NCI-H2107 treated with DMSO at 0.1 percent for 48 hours (cell line): ENCODE measurements at regions not wholly inside any gene's neighbourhood (a gene's known extent, or its start where the extent isn't known, plus 50 kb on each side); places are given as distances from the start of the nearest gene placed in this dataset.
"Not testable (repeated sequence)": the region's sequence is repeated elsewhere in the genome, so short reads cannot be mapped to it uniquely, and the experiment has no call there.

Source experiments
- DNase-seq: peaks from one replicate; lab custom pipeline; 2025; ENCODE audit not compliant: unreplicated experiment; lab: John Stamatoyannopoulos, UW

DNA sequence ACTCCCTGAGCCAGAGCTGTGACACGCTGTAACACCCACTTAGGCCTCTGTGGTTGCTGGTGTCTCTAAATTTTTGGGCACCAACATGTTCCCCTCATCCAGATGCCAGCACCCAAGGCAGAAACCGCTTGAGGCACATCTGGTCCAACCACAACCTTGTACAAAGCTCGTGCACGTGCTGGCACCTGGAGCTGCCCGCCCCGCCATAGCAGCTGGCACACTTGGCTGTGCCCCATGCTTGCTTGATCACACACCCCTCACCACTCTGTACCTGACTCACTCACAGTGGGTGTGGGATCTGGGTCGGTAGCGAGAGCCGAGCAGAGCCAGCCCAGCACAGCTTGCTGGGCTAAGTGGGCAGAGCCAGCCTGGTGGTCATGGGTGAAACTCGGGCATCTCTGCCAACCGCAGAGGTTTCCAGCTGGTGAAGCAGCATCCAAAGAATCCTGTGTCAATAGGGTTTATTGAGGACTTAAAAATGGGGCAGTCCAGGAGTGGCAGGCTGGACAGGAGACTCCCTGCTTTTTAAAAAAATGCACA lies 1210.4 kb downstream of the TYW1 start:
- no peak for DNase-seq

DNA sequence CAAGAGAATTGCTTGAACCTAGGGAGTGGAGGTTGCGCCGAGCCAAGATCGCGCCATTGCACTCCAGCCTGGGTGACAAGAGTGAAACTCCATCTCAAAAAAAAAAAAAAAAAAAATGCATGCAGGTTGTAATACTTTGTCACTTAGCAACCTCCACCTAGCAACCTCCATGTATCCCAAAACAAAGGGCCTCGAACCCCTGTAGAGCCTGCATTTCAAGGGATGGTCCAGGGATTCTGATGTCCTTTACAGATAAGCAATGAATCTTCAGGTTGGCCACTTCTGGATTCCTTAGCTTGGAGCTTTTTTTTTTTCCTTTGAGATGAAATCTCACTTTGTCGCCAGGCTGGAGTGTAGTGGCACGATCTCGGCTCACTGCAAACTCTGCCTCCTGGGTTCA lies 1211.0 kb downstream of the TYW1 start:
- no peak for DNase-seq

DNA sequence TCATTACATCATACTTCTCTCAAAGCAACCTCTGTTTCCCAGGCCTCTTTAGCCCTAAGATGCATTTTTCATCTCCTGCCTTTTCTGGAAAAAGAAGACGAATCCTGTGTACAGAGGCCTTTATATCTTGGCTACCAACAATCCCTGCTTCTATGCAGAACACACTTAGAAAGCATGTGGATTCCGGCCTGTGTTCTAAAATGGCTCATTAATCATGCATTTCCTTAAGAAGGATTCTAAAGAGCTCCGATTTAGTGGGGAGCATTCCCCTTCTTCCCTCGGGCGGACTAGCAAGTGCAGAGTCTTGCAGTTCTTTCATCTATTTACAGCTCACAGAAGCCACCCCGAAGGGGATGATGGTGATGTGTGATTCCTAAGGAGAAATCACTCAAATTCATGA lies 1212.9 kb downstream of the TYW1 start:
- no peak for DNase-seq

DNA sequence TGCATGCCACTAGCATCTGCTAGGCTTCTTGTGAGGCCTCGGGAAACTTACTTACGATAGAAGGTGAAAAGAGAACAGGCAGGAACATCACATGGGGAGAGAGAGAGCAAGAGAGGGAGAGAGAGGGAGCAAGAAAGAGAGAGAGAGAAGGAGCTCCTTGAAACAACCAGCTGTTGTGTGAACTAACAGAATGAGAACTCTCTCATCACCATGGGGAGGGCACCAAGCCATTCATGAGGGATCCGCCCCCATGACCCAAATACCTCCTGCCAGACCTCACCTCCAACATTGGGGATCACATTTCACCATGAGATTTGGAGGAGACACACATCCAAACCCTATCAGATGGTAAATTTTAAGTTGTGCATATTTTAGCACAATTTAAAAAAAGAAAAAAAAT lies 1217.2 kb downstream of the TYW1 start:
- DNase-seq: no peak

DNA sequence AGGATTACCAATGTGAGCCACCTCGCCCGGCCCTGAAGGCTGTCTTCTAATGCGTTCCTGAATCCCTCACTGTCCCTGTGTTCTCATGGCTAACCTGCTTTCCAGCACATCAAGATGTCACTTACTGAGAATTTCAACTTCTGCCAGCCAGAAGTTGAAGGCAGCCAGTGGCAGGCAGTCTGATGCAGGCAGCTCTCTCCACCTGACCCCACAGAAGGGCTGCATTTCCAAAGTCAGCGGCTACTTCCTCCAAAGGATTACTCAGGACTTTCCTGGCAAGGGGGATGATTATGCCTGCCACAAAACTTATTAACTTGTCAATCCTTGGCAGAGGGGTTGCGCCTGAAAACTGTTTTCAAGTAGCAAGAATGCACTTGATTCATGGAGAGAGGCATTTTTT lies 1219.4 kb downstream of the TYW1 start:
- no peak for DNase-seq

DNA sequence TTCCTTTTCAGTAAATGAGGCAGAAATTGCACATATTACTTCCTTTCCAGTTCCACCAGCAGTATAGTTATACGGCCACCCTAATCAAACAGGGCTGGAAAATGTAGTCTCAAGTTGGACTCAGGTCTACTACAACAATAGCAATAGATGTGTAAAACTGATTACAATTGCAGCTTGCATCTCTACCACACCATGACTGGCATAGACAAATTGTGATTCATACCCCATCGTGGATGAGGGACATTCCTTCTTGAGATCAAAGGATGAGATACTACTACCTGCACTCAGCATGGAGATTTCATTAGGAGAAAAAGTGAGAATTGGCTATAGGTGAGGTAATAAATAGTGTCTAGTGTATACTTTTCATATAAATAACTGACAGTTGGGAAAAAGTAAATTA lies 1220.8 kb downstream of the TYW1 start:
- no peak for DNase-seq

DNA sequence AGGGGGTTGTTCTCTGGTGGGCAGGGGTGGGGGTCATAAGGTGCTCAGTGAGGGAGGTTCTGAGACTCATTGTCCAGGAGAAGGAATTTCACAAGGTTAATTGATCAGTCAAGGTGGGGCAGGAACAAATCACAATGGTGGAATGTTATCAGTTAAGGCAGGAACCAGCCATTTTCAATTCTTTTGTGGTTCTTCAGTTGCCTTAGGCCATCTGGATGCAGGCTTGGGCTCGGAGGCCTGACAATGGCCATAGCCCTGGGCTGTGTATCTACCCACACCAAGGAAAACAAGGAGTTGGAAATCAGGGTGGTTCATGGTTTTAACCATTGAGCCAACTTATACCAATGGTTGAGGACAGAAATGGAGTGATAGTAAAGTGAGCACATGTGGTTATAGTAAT lies 1221.8 kb downstream of the TYW1 start:
- DNase-seq: no peak

DNA sequence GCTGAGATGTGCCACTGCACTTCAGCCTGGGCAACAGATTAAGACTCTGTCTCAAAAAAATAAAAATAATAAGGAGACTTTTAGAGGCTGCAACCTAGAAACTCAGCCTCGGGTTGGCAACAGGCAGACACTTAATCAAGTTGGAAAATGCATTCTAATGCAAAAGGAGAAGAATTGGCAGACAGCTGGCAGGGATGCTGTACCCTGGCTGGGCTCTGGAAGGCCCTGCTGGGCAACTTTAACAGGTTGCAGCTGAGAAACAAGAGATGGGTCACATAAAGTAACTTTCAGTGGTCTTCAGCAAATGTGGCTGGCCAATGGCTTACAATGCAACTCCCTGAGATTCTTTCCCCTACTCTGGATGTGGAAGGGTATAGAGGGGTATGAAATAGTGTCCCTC lies 1225.7 kb downstream of the TYW1 start:
- DNase-seq: no peak

DNA sequence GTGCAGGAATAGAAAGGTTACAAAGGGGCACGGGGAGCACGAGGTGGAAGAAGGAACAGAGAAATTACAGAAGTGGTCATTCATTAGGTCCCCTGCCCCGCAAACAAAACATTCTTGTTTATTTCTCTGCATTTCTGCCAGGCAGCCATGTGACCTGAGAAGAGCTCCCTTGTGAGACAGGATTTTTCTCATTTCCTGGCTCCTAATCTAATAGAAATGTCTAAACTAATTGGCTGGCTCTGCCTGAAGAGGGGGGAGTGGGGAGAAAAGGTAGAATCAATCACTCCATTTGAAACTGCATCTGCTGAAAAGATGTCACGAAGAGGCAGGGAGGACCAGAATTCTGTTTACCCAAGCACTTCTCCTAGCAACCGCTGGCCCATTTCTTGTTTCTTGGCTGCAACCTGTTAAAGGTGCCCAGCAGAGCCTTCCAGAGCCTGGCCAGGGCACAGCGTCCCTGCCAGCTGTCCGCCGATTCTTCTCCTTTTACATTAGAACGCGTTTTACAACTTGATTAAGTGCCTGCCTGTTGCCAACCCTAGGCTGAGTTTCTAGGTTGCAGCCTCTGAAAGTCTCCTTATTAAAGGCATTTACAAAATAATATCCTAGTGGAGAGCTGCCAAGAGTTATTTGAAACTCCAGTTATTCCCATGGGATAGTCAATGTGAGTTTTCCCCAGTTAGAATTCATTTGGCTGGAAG lies 1227.6 kb downstream of the TYW1 start:
- DNase-seq: peak; percentile 88

DNA sequence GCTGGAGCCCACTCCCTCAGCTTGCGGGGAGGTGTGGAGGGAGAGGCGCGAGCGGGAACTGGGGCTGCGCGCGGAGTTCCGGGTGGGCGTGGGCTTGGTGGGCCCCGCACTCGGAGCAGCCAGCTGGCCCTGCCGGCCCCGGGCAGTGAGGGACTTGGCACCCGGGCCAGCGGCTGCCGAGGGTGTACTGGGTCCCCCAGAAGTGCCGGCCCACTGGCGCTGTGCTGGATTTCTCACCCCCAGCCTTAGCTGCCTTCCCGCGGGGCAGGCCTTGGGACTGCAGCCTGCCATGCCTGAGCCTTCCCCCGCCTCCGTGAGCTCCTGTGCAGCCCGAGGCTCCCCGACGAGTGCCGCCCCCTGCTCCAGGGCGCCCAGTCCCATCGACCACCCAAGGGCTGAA lies 1234.4 kb downstream of the TYW1 start:
- not testable (repeated sequence) for DNase-seq

DNA sequence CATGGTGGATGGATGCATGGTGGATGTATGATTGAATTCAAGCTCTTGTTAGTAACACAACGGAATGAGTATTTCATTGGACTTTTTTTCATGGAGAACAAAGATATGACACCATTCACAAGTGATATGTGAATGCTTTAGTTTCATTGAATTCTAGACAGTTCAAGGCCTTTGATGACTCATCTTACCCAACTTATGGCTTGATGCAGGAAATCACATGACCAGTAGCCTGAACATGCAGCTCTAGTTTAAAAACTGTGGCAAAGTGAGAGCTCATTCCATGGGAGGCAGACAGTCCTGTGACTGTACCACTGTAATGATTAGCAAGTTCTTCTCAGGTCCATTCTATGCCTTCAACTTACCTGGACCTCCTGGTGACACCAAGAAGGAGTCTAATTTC lies 1239.3 kb downstream of the TYW1 start:
- no peak for DNase-seq

DNA sequence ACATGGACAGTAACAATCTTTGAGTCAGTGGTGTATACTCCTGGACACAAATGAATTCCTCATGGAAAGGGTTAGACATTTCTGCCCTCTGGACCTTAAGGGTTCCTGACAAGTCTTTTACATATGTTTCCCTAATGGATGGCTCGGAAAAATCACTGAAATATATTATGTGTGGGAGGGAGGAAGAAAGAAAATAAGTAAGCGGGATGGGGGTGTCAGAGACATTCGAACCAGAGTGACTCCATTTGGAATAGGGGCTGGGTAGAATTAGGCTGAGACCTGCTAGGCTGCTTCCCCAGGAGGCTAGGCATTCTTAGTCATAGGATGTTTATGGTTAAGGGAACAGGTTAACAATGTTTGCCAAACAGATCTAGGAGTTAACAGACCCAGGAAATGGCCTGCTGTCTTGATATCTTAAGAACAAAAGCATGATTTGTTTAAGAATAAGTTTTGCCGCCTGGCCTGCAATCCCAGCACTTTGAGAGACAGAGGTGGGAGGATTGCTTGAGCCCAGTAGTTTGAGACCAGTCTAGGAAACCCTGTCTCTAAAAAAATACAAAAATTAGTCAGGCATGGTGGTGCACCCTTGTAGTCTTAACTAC lies 1241.7 kb downstream of the TYW1 start:
- DNase-seq: no peak

DNA sequence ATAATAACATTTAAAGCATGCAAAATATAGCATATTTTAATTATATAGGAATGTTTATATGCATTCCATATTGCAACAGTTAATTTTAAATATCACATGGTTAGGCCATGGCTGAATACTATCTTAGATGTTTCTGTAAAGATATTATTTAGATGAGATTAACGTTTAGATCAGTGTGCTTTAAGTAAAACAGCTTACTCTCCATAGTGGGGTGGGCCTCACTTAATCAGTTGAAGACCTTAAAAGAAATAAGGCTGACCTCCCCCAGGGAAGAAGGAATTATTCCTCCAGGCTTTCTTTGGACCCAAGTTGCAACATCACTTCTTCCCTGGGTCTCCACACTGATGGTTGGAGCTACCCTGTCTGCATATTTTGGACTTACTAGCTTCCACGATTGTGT lies 1246.5 kb downstream of the TYW1 start:
- DNase-seq: no peak

DNA sequence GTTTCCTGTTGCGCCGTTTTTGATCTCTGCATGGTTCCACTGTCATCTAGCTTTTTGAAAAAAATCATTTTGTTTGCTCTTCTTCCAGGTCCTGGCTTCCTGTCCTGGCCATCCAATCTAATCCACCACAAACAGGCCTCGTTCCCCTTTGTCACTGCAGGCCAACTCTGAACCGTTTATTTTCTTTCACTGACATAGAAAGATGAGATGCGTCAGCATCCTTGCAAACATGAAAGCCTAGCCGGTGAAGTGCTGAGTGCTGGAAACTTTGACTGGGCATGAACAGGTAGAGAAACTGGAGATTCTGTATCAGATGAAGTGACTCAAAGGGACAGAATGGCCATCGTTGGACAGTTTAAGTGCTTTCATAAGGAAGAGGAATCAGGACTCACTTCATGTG lies 1247.8 kb downstream of the TYW1 start:
- DNase-seq: no peak

DNA sequence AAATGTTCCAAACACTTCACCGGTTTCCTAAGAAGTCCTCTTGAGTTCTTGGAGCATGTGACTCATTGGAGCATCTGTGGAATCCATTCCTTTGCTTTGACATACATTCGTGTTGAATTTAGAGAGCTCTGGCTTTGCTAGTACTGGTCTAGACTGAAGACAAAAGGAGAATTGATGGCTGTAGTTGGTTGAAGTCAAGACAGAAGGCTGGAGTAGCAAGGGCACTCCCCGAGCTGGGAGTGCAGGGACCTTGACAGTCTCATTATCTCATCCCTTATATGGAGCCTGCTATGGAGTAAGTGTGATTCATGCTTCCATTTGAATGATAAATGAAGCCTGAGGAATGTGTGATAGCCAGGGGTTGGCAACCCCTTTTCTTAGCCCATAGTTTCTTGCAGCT lies 1249.1 kb downstream of the TYW1 start:
- no peak for DNase-seq

DNA sequence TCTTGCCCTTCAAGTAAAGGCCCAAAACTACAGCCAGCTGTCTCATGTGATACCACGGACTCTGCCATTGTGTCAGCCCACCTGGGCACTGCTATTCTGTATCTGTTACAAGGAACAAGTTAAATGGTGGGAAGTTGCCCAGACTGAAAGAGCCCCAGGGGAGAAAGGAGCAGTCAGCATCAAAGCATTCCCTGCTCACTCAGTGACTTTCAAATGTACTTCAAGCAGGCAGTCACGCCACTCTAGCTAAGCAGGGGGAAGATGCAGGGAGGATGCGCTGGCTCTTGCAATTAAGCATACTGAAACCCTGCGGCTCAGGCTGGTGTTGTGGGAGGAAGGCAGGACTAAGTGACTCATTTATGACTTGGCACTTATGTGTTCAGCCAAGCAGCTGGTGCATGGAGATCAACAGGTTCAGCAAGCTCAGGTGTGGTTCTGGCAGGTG lies 1249.6 kb downstream of the TYW1 start:
- peak; percentile 78 for DNase-seq

DNA sequence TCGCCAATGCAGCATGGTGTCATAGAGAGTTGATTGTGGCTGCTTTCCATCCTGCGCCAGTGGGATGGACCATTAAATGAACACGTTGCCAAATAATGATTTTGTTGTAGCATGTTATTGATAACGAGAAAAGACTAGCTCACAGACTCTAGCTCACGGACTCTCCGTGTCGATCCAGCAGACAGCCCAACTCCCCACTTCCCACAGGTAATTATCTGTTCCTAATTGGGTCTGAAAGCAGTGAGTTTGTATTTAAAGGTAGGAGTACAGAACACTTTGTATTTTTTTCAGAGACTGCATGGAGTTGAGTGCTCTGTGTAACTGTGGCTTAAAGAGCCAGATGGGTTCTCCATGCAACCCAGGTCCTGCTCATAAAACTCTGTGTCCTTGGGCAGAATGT lies 1250.5 kb downstream of the TYW1 start:
- no peak for DNase-seq

DNA sequence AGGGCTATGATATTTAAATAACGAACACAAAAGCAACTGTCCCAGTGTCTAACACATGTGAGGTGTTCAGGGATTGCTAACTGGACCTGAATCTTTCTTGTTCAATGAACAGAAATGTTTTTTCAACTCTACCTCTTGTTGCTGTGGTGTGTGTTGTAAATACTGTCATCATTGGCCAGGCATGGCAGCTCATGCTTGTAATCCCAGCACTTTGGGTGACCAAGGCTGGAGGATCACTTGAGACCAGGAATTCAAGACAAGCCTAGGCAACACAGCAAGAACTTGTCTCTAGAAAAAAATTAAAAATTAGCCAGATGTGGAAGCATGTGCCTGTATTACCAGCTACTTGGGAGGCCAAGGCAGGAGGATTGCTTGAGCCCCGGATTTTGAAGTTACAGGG lies 1250.9 kb downstream of the TYW1 start:
- no peak for DNase-seq

DNA sequence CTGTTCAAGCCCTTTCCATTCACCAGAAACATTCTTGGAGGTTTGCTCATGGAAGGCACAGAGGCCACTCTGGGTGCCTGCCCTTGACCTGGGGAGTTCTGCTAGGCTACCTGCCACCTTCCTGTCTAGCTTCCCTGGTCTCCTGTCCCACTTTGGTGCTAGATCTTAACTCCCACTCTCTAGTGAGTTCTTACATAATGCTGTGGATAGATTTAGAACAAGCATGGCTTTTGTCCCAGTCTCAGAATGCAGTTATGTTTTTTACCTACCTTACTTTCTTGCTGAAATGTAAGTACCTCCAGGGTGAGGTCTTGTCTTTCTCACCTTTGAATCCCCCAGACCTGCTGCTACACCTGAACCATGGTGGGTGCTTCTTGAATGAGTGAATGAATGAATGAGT lies 1252.3 kb downstream of the TYW1 start:
- no peak for DNase-seq

DNA sequence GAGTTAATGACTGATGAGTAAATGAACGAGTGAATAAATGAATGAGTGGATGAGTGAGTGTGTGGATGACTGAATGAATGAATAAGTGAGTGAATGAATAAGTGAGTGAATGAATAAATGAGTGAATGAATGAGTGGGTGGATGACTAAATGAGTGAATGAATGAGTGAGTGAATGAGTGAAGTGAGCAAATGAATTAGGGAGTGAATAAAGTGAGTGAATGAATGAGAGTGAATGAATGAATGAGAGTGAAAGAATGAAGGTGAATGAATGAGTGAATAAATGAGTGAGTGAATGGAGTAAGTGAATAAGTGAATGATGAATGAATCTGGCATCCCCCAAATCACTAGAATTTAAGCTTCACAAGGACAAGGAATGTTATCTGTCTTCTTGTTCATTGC lies 1253.0 kb downstream of the TYW1 start:
- no peak for DNase-seq

DNA sequence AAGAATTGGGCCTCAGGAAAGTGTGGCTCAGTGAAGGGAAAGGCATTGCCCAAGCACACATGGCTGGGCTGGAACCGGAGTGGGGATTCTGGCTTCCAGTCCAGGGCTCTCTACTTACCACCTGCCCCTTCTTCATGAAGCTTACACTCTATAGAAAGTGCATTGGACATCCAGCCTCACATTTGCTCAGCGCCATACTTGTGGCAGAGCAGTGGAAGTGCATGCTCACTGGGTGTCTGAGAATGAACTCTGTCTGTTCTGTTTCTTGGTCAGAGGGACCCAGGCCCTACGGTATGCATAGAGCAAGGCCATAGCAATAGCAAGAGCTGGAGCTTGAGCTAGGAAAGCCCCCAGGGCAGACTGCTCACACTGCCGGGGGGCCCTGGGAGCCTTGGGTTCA lies 1253.5 kb downstream of the TYW1 start:
- no peak for DNase-seq

DNA sequence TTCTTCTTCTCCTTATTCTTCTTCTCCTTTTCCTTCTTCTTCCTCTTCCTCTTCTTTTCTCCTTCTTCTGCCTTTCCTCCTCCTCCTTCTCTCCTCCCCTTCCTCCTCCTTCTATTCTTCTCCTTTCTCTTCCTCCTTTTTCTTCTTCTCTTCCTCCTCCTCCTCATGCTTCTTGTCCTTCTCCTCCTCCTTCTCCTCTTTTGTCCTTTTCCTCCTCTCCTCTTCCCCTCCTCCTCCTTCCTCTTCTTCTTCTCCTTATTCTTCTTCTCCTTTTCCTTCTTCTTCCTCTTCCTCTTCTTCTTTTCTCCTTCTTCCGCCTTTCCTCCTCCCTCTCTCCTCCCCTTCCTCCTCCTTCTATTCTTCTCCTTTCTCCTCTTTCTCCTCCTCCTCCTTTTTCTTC lies 1258.2 kb downstream of the TYW1 start:
- not testable (repeated sequence) for DNase-seq

DNA sequence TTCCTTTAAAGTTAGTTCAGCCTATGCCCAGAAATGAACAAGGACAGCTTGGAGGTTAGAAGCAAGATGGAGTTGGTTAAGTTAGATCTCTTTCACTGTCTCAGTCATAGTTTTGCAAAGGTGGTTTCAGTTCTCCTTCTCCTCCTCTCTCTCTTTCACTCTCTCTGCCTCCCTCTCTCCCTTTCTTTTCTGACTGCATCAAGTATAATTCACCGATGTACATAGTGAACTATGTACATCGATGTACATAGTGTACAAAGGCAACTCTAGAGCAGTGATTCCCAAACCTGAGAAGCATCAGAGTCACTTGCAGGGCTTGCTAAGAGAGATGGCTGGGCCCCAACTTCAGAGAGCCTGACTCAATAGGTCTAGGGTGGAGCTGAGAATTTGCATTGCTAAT lies 1259.7 kb downstream of the TYW1 start:
- no peak for DNase-seq
